GM19324 (cell line): ENCODE measurements at regions not wholly inside any gene's neighbourhood (a gene's known extent, or its start where the extent isn't known, plus 50 kb on each side); places are given as distances from the start of the nearest gene placed in this dataset.
"Not testable (repeated sequence)": the region's sequence is repeated elsewhere in the genome, so short reads cannot be mapped to it uniquely, and the experiment has no call there.

Experiments
- ATAC-seq: cut with Tn5 transposase; IDR thresholded peaks from one replicate; pipeline ENCODE4 v1.9.1; 2021; ENCODE audit warnings: mild to moderate bottlenecking, moderate library complexity; ENCODE audit not compliant: unreplicated experiment, low FRiP score

DNA sequence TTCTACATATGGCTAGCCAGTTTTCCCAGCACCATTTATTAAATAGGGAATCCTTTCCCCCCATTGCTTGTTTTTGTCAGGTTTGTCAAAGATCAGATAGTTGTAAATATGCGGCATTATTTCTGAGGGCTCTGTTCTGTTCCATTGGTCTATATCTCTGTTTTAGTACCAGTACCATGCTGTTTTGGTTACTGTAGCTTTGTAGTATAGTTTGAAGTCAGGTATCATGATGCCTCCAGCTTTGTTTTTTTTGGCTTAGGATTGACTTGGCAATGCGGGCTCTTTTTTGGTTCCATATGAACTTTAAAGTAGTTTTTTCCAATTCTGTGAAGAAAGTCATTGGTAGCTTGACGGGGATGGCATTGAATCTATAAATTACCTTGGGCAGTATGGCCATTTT lies 60.0 kb upstream of the GPC3 start:
- not testable (repeated sequence) for ATAC-seq

DNA sequence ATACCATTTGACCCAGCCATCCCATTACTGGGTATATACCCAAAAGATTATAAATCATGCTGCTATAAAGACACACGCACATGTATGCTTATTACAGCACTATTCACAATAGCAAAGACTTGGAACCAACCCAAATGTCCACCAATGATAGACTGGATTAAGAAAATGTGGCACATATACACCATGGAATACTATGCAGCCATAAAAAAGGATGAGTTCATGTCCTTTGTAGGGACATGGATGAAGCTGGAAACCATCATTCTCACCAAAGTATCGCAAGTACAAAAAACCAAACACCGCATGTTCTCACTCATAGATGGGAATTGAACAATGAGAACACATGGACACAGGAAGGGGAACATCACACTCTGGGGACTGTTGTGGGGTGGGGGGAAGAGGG lies 81.7 kb upstream of the GPC3 start:
- not testable (repeated sequence) for ATAC-seq

DNA sequence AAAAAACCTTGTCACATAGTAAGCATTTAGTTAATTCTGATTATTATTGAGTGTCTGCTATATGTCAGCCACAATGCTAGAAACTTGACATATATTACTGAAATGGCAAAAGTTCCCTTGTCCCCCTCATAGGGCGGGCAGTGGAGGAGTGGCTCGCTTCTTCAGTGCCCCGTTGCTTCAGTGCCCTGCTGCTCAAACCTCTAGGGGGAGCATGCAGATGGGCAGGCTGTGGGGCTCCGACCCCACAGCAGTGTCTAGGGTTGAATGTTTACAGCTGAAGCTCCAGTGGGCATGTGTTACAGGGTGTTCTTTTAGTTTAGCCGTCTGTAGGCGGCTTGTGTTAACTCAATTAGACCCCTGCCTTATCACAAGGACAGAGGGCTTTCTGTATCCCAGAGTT lies 86.5 kb upstream of the GPC3 start:
- not testable (repeated sequence) for ATAC-seq

DNA sequence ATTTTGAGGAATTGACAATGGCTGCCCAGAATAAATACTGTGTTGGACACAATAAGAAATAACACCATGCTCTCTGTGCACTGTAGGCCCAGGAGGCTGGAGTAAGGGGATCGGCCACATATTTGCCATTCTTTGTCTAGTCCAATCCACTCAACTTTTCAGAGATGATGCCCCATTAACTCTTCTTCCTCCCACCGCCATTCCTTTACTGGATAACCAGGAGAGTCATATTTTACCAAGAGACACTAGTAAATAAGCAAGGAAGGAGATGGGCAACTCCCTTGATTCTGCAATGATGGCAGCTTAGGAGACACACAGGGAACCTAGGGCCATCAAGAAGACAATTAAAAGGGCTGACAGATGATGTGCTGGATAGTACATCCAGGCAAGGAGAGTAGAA lies 87.9 kb upstream of the GPC3 start:
- ATAC-seq = no peak

DNA sequence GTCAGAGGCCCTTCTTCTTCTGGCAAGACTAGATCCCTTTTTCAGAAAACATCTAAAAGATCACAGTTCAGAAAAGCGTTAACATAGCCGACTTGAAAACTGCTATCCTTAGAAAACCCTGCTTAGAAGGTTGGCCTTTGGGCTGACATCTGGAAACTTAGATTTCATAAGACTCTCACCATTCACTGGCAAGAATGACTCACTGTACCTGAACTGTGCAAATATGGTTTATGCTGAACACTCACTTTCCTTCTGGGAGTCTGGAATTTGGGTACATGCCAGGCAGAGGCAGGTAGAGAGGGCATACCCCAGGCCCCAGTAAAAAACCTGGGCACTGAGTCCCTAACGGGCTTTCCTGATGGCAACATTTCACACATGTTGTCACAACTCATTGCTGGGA lies 88.8 kb upstream of the GPC3 start:
- no peak for ATAC-seq

DNA sequence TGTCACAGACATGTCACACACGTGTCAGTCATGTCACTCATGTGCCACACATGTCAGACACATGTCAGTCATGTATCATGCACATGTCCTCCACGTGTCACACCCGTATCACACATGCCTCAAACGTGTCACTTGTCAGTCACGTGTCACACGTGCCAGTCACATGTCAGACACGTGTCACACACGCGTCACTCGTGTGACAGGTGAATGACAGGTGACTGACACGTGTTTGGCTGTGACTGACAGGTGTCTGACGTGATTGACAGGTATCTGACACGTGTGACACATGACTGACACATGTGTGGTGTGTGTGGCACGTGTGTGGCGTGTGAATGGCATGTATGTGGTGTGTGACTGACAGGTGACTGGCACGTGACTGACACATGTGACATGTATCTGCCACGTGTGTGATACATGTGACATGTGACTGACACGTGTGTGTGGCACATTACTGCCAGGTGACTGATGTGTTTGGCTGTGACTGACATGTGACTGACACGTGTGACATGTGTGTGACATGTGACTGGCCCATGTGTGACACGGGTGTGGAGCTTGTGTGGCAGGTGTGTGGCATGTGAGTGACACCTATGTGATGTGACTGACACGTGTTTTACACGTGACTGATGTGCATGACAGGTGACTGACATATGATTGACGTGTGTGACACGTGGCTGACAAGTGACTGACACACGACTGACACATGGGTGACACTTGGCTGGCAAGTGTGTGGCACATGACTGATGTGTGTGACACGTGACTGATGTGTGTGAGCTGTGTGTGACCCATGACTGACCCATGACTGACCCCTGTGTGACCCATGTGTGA lies 90.7 kb upstream of the GPC3 start:
- ATAC-seq = no peak

DNA sequence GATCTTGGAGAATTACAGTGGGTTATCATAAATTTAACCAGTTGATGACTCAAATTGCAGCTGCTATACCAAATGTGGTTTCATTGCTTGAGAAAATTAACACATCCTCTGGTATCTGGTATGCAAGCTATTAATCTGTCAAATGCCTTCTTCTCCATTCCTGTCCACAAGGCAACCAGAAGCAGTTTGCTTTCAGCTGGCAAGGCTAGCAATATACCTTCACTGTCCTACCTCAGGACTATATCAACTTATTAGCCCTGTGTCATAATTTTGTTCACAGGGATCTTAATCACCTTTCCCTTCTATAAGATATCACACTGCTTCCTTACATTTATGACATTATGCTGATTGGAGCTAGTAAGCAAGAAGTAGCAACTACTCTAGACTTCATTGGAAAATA lies 110.0 kb upstream of the GPC3 start:
- ATAC-seq = no peak

DNA sequence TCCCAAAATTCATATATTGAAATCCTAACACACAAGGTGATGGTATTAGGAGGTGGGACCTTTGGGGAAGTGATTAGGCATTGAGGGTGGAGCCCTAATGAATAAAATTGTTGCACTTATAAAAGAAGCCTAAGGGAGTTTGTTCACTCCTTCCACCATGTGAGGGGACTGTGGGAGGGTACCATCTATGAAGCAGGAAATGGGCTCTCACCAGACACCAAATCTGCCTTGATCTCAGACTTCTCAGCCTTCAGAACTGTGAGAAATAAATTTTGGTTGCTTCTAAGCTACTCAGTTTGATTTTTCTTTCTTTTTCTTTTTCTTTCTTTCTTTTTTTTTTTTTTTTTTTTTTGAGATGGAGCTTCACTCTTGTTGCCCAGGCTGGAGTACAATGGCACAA lies 116.2 kb upstream of the GPC3 start:
- no peak for ATAC-seq

DNA sequence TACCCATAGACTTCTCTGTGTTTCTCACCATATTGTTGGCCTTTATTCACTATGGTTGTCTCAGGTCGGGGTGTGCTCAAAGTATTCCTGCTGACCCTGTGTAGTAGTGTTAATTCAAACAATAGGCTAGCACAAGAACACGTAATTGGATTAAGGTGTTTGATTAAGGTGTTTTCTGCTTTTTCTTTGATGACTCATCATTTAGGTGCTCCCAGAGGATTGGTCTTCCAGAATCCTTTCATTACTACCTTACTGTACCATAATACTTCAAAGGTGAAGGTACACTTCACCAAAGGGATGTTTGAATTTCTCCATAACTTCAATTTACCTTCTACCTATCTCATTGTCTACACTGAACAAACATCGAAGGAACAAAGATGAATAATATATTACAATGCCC lies 121.7 kb upstream of the CCDC160 start:
- ATAC-seq = no peak

DNA sequence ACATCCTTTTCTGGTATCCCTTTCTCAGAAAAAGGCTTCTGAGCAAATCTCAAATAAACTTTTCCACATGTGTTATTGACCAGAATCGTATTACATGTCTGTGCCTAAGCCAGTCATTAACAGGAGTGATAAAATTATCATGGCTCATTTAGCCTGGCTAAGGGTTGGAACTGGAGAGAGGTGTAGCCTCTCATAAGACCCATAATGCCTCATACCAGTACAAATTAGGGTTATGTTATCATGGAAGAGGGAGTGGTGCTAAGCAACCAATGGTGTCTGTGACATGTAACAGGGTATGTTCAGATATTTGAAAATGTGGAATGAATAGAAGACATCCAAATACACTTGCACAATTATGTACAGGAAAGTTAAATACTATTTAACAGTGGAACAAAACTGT lies 99.6 kb upstream of the CCDC160 start:
- ATAC-seq = no peak

DNA sequence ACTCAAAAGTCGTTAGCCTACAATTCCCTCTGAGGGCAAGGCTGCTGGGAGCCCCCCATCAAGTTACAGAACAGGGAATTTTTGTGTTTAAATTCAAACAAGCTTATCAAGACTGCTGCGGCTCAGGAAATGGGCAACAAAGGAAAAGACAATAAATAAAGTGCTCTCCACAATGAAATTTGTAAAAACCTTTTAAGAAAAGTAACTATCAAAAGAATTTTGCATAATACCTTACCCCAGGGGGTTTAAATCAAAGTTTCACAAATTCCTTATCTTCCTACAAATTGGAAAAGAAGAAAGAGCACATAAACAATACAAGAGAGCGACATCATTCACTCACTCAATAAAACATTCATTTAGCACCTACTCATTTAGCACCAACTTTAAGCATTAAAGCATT lies 97.9 kb upstream of the CCDC160 start:
- no peak for ATAC-seq

DNA sequence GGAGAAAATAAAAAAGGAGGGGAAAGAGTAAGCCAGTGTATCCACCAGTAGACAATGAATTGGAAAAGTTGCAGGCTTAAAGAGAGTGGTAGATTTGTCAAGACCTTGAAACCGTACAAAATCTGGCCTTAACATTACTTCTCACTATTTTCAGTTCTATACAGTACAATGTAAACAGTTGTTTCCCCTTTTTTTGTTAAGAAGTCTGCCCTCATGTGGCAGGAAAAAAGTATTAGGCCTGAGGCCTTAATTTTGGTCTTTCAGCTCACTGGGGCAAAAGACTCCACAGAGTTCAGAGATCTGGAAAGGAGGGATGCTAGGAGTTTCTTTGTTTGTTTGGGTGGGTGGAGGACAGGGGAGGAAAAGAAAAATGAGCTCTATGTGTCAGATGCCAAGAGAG lies 92.8 kb upstream of the CCDC160 start:
- peak; percentile 51 for ATAC-seq

DNA sequence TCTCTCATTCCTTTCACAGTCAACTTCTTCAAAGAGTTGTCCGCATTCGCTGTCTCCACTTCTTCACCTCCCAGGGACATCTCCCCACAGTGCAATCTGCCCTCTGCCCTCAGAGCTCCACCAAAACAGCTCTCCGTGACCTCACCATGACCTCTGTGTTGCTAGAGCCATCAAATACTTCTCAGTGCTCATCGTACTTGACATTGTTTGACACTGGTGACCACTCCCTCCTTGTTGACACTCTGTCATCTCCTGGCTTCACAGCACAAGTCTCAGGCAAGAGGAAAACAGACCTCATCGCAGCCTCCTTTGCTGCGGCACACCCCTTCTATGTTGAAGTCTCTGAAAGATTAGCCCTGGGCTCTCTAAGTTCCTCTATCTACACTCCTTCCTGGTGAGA lies 90.5 kb upstream of the CCDC160 start:
- ATAC-seq = no peak

DNA sequence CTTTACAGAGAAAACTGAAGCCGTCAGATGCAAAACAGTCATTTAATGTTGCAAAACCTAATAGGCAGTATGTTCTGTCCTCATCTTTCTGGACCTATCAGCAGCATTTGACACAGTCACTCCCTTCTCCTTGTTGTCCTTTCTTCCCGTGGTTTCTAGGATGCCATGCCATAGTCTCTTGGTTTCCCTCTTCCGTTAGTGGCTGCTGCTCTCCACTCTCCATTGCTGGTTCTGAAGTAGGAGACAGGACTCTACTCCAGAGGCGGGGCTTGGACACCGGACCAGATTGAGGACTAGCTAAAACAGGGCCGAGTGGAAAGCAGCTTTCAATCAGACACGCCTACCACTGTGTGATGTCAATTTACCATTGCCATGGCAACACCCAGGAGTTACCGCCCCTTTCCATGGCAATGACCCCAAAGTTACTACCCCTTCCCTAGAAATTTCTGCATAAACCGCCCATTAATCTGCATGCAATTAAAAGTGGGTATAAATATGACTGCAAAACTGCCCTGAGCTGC lies 88.8 kb upstream of the CCDC160 start:
- no peak for ATAC-seq

DNA sequence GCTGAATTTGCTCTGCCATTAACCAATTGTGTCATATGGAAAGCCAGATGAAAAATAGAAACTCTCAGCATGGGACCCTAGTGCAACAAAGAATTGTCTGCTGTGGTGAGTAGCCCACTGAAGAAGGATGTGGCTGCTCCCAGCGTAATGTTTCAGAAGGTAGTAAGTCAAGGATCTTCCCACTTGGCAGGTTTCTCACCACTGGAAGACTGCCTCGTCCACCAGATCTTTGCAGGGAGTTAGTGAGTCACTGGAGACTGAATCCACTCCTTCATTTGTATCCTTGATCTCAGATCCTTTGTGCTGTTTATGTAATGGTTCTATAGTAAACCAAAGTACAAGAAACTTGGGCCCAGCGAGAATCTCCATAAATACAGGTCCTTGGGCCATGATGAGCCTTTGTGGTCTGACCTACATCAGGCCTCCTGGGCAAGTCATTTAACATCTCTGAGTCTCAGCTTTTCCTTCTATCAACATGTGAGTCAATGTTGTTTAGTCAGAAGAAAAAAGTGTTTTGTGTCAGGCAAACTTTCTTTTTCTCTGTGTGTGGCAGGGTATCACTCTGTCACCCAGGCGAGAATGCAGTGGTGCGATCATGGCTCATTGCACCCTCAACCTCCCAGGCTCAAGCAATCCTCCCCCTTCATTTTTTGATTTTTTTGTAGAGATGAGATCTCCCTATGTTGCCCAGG lies 78.0 kb upstream of the CCDC160 start:
- no peak for ATAC-seq

DNA sequence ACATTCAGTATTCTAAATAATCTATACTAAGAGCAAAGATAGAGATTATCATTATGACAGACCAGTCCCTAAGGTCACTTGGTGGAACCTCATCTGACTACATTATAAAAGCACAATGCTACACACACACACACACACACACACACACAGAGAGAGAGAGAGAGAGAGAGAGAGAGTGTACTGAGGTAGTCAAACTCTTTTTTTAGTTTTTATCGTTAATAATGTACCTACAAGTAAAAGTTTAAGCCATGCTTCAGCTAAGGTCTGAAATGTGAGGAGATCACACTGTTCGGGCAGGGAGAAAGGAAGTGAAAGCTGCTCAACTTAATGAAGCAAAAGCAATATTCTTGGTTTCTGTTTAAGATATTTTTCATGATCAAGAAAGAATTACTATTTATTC lies 75.8 kb upstream of the CCDC160 start:
- ATAC-seq = peak; percentile 85

DNA sequence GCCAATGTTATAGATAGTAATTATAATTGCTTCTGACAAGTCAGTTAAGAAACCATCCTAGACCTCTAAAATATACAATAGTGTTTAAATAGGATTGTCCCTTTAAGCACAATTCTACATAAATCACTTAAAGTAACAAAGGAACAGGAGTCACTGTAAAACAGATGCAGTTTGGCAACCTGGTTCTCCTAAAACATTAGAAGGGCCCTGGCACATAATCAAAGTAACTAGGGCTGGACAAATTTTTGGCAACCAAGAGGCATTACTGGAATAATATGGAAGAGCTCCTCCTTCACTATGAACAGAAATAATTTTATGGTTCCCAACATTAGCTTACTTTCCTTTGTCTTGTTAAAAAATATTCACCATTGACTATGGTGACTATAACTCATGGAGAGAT lies 75.0 kb upstream of the CCDC160 start:
- ATAC-seq = no peak

DNA sequence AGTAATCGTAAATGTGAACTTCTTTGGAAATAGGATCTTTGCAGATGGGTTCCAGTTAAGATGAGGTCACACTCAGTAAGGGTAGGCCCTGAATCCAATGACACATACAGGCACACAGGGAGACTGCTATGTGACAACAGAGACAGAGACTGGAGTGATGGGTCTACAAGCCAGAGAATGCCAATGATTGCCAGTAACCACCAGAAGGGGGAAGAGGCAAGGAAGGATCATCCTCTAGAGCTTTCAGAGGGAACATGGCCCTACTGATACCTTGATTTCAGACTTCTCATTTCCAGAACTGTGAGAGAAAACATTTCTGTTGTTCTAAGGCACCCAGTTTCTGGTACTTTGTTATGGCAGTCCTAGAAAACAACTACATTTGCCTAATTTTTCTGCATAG lies 73.1 kb upstream of the CCDC160 start:
- no peak for ATAC-seq

DNA sequence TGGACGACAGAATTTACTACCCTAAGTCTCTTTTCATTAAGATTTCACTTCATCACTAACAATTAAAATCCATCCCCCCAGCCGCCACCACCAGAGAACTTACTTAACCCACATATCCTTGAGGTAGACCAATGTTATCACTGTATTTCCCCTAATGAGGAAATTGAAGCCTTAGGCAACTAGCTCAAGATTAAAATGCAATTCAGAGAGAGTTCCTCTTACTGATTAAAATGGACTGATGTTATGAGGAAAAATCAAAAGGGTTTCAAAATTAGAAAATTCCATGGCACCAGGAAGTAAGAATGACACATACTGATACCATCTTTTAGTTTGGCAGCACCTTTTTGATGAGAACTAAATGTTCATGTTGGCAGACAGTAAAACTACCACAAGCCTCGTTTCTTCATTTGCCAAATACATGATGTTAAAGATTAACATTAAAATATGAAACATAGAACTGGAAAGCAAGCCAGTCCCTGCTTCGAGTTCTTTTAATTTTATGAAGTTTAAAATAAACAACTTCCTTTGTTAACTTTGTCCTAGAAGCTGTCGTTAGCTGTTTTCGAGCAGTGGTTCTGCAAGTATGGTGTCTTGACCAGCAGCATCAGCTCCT lies 69.3 kb upstream of the CCDC160 start:
- no peak for ATAC-seq

DNA sequence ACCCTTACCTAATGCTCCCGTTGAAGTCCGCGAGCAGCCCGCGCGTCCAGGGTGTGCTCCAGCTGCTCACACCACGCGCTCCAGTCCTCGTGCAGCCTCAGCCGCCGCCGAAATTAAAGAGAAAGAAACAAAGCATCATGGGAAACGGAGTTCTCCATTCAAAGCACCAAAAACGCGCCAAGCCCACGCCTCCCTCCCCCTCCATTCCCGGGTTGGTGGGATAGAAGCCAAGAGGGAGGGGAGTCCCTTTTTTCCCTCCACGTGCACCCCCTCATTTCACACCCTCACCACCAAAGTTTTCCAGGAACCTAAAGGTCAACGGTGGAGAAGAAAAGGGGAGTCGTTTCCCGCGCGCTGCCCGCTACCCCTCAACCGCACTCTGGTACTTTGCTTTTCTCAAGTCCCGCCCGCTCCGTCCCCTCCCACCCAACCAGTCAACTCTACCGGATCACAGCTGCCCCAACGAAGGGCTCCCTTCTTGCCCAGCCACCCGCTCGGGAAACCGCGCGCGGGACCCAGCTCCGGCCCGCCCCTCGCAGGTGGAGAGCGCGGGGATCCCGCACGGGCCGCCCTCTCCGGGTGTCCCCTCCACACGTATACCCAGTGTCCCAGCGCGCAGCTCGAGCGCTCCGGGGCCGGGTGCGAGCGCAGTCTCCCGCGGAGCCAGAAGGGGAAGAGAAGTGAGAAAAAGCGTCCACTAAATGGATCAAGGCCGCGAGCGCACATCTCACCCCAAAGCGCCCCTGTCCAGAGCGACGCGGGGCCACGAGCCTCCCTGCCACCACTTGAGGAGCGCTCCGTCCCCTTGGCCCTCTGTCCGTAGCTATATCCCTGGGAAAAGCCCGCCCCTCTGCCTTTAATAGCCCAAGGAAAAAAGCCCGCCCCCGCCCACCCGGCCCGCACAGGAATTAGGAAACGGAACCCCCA lies 65.1 kb upstream of the CCDC160 start:
- ATAC-seq = peak; percentile 42
